Neural cell (in vitro differentiated cells): ENCODE measurements at regions not wholly inside any gene's neighbourhood (a gene's known extent, or its start where the extent isn't known, plus 50 kb on each side); places are given as distances from the start of the nearest gene placed in this dataset.
"Not testable (repeated sequence)": the region's sequence is repeated elsewhere in the genome, so short reads cannot be mapped to it uniquely, and the experiment has no call there.

ENCODE experiments used
- H2AFZ ChIP-seq: fragments of 200-600, 300-800 bp; sonication (generic), shearing (Covaris generic); 2 replicates; pipeline ENCODE4 v1.6.0; 2014; ENCODE audit warnings: low read depth, mild to moderate bottlenecking, antibody characterized with exemption, low read length, moderate library complexity
- H3F3A ChIP-seq: fragments of 200-600 bp; shearing (Covaris generic); 2 replicates; pipeline ENCODE4 v1.6.1; 2016; ENCODE audit warnings: mild to moderate bottlenecking, moderate library complexity, mixed read lengths, antibody characterized with exemption, low read length; ENCODE audit not compliant: insufficient read depth, poor library complexity, severe bottlenecking
- H3K27ac ChIP-seq: fragments of 200-600, 300-800 bp; sonication (generic), shearing (Covaris generic); 2 replicates; pipeline ENCODE4 v1.5.1; 2014; ENCODE audit warnings: mild to moderate bottlenecking, low read length, moderate library complexity
- H3K27me3 ChIP-seq: fragments of 300-800, 200-600 bp; sonication (generic), shearing (Covaris generic); 2 replicates; pipeline ENCODE4 v1.6.0; 2014; ENCODE audit warnings: mild to moderate bottlenecking, low read depth, low read length, moderate library complexity; ENCODE audit not compliant: insufficient read depth
- H3K36me3 ChIP-seq: fragments of 300-800, 200-600 bp; sonication (generic), shearing (Covaris generic); 2 replicates; pipeline ENCODE4 v1.5.1; 2014; ENCODE audit warnings: mild to moderate bottlenecking, antibody characterized with exemption, low read length, moderate library complexity; ENCODE audit not compliant: insufficient read depth
- H3K4me2 ChIP-seq: fragments of 300-800, 200-600 bp; sonication (generic), shearing (Covaris generic); 2 replicates; pipeline ENCODE4 v1.6.0; 2014; ENCODE audit warnings: mild to moderate bottlenecking, low read length
- H3K4me3 ChIP-seq: fragments of 300-800, 200-600 bp; sonication (generic), shearing (Covaris generic); 2 replicates; pipeline ENCODE4 v1.5.1; 2014; ENCODE audit warnings: mild to moderate bottlenecking, low read length, moderate library complexity
- H3K79me2 ChIP-seq: fragments of 200-600 bp; shearing (Covaris generic); replicated peaks from 2 replicates; pipeline ENCODE4 v1.6.0; 2014; ENCODE audit warnings: mild to moderate bottlenecking, low read length, moderate library complexity; ENCODE audit not compliant: insufficient read depth
- H3K9ac ChIP-seq: fragments of 300-800, 200-600 bp; sonication (generic), shearing (Covaris generic); 2 replicates; pipeline ENCODE4 v1.6.1; 2016; ENCODE audit warnings: mild to moderate bottlenecking, low read length, mixed read lengths
- H3K9me2 ChIP-seq: fragments of 200-600 bp; shearing (Covaris generic); 2 replicates; pipeline ENCODE4 v1.6.1; 2016; ENCODE audit warnings: mild to moderate bottlenecking, low read length, mixed read lengths; ENCODE audit not compliant: insufficient read depth
- H3K9me3 ChIP-seq: fragments of 200-600, 300-800 bp; sonication (generic), shearing (Covaris generic); 2 replicates; pipeline ENCODE4 v1.6.1; 2016; ENCODE audit warnings: mild to moderate bottlenecking, mixed run types, low read length, moderate library complexity, mixed read lengths
- H4K20me1 ChIP-seq: fragments of 200-600 bp; shearing (Covaris generic); 2 replicates; pipeline ENCODE4 v1.6.1; 2016; ENCODE audit warnings: mild to moderate bottlenecking, mixed run types; ENCODE audit not compliant: insufficient read depth
- CTCF ChIP-seq: fragments of 450-650 bp; IDR thresholded peaks from 2 replicates; pipeline ENCODE4 v1.5.1; 2014; ENCODE audit warnings: antibody characterized with exemption, mild to moderate bottlenecking, moderate library complexity; ENCODE audit not compliant: poor library complexity, severe bottlenecking
- EP300 ChIP-seq: fragments of 450-650 bp; conservative IDR thresholded peaks from 2 replicates; pipeline ENCODE4 v1.6.1; 2014; ENCODE audit warnings: antibody characterized with exemption, mild to moderate bottlenecking, moderate library complexity; ENCODE audit not compliant: poor library complexity, severe bottlenecking
- EZH2 ChIP-seq: fragments of 200-600, 300-800 bp; shearing (Covaris generic), sonication (generic); IDR thresholded peaks from 2 replicates; pipeline ENCODE4 v1.6.1; 2014; ENCODE audit warnings: antibody characterized with exemption, low read length, borderline replicate concordance, mild to moderate bottlenecking; ENCODE audit not compliant: insufficient read depth, poor library complexity, severe bottlenecking
- MXI1 ChIP-seq: fragments of 450-650 bp; conservative IDR thresholded peaks from 2 replicates; pipeline ENCODE4 v1.6.1; 2014; ENCODE audit warnings: antibody characterized with exemption, mild to moderate bottlenecking; ENCODE audit not compliant: poor library complexity, severe bottlenecking
- POLR2AphosphoS5 ChIP-seq: IDR thresholded peaks from 2 replicates; pipeline ENCODE4 v1.6.1; 2012
- RAD21 ChIP-seq: fragments of 450-650 bp; conservative IDR thresholded peaks from 2 replicates; pipeline ENCODE4 v1.6.1; 2014; ENCODE audit warnings: antibody characterized with exemption, mild to moderate bottlenecking, moderate library complexity
- REST ChIP-seq: IDR thresholded peaks from 2 replicates; pipeline ENCODE4 v1.6.1; 2012; ENCODE audit warnings: borderline replicate concordance
- SMC3 ChIP-seq: fragments of 450-650 bp; conservative IDR thresholded peaks from 2 replicates; pipeline ENCODE4 v1.6.1; 2014; ENCODE audit warnings: antibody characterized with exemption, mild to moderate bottlenecking, moderate library complexity; ENCODE audit not compliant: poor library complexity
- TAF1 ChIP-seq: IDR thresholded peaks from 2 replicates; pipeline ENCODE4 v1.6.1; 2012; ENCODE audit warnings: low read depth

- Histone ChIP-seq H3K4me2 (no peak overlapping the region), H3K27ac (no peak overlapping the region), H2AFZ (no peak overlapping the region), H3K4me3 (no peak overlapping the region), H4K20me1 (no peaks in the 10 kb centered on the region), H3K9me2 (no peaks in the 10 kb centered on the region), H3K36me3 (no peaks in the 10 kb centered on the region), H3K9ac (no peak overlapping the region), H3K9me3 (no peaks in the 10 kb centered on the region), H3K27me3 (no peaks in the 10 kb centered on the region), H3K79me2 (no peaks in the 10 kb centered on the region), H3F3A (no peaks in the 10 kb centered on the region)
- TF ChIP-seq POLR2AphosphoS5 (no peak), SMC3 (no peak), RAD21 (no peak), CTCF (no peak), EP300 (no peak), EZH2 (no peak), TAF1 (no peak), REST (no peak), MXI1 (no peak)
Observed at GRCh38 chr7:108920490-108920889, 350.8 kb downstream of the DNAJB9 start.

GRCh38 chr7:108943048-108943447, 373.4 kb downstream of the DNAJB9 start:
- not testable (repeated sequence) for H2AFZ ChIP-seq, H4K20me1 ChIP-seq, H3K27me3 ChIP-seq, H3K4me2 ChIP-seq, H3K9me3 ChIP-seq, H3K4me3 ChIP-seq, H3K27ac ChIP-seq, H3F3A ChIP-seq, H3K9me2 ChIP-seq, H3K36me3 ChIP-seq, H3K9ac ChIP-seq, H3K79me2 ChIP-seq

- H3K9ac ChIP-seq = no peak overlapping the region
- no peaks in the 10 kb centered on the region for H3F3A ChIP-seq
- no peak overlapping the region for H2AFZ ChIP-seq
- no peaks in the 10 kb centered on the region for H4K20me1 ChIP-seq
- H3K79me2 ChIP-seq = no peaks in the 10 kb centered on the region
- no peaks in the 10 kb centered on the region for H3K9me2 ChIP-seq
- H3K36me3 ChIP-seq = no peaks in the 10 kb centered on the region
- TF ChIP-seq CTCF = no peak
- no peak for TF ChIP-seq SMC3
- TF ChIP-seq TAF1 = no peak
- no peak for TF ChIP-seq MXI1
- TF ChIP-seq POLR2AphosphoS5 = no peak
- TF ChIP-seq RAD21 = no peak
- TF ChIP-seq REST = no peak
- TF ChIP-seq EZH2 = no peak
- TF ChIP-seq EP300 = no peak
- no peaks in the 10 kb centered on the region for H3K9me3 ChIP-seq
- no peak overlapping the region for H3K27ac ChIP-seq
- H3K4me2 ChIP-seq = no peak overlapping the region
- no peak overlapping the region for H3K4me3 ChIP-seq
- H3K27me3 ChIP-seq = no peaks in the 10 kb centered on the region
Observed at GRCh38 chr7:108947526-108947925, 377.9 kb downstream of the DNAJB9 start.
